ENCODE measurements at regions not wholly inside any gene's neighbourhood (a gene's known extent, or its start where the extent isn't known, plus 50 kb on each side); places are given as distances from the start of the nearest gene placed in this dataset.

- ATAC-seq (no peak), DNase-seq (ENCODE audit: low read depth, low spot score) (no peak)
- Histone ChIP-seq H3K9me2 (ENCODE audit: insufficient read depth) (no peaks in the 10 kb centered on the region), H3K9me3 (ENCODE audit: control insufficient read depth in 1 of 2, insufficient read depth in 1 of 2, low read depth in 1 of 2, low read length in 2 of 2) (peaks cover 0 to 19% of the 10 kb centered on the region in 2 experiments; a peak in 2 of 4 replicates), H3K27me3 (ENCODE audit: insufficient read depth, low read length) (no peaks in the 10 kb centered on the region), H4K20me1 (ENCODE audit: insufficient read depth) (no peaks in the 10 kb centered on the region), H3K9ac (ENCODE audit: low read length) (no peak overlapping the region), H3K27ac (ENCODE audit: low read depth, low read length) (no peak overlapping the region), H3K4me3 (replicated peaks in 1 of 2; ENCODE audit: low read depth in 1 of 2, low read length in 2 of 2) (no peak overlapping the region), H2AFZ (ENCODE audit: low read depth, low read length, poor library complexity, severe bottlenecking) (no peak overlapping the region), H3K4me2 (ENCODE audit: low read length) (no peak overlapping the region), H3K36me3 (ENCODE audit: control insufficient read depth in 1 of 2, insufficient read depth in 2 of 2, low read length in 2 of 2) (no peaks in the 10 kb centered on the region), H3K4me1 (ENCODE audit: control insufficient read depth in 1 of 2, insufficient read depth in 2 of 2, low read length in 2 of 2) (no peaks in the 10 kb centered on the region), H3K79me2 (ENCODE audit: insufficient read depth, low read length) (no peaks in the 10 kb centered on the region)
- intact Hi-C loops (cut with micrococcal nuclease), result no loop called here
- no TSS peak for BruUV-seq (replicated peaks)
- CTCF ChIA-PET, result no interaction called here
- TF ChIP-seq MAX (IDR thresholded peaks at IDR 0.05), result no peak
- TF ChIP-seq EZH2phosphoT487 (IDR thresholded peaks at IDR 0.05; ENCODE audit: borderline replicate concordance), result no peak
- TF ChIP-seq JUND (IDR thresholded peaks at IDR 0.05), result no peak
- TF ChIP-seq YY1 (IDR thresholded peaks at IDR 0.05; ENCODE audit: extremely low read depth, insufficient replicate concordance, low read depth, low read length), result no peak
- TF ChIP-seq ZNF274 (IDR thresholded peaks at IDR 0.05; ENCODE audit: low read depth, low read length), result no peak
- TF ChIP-seq, protein P1, sequence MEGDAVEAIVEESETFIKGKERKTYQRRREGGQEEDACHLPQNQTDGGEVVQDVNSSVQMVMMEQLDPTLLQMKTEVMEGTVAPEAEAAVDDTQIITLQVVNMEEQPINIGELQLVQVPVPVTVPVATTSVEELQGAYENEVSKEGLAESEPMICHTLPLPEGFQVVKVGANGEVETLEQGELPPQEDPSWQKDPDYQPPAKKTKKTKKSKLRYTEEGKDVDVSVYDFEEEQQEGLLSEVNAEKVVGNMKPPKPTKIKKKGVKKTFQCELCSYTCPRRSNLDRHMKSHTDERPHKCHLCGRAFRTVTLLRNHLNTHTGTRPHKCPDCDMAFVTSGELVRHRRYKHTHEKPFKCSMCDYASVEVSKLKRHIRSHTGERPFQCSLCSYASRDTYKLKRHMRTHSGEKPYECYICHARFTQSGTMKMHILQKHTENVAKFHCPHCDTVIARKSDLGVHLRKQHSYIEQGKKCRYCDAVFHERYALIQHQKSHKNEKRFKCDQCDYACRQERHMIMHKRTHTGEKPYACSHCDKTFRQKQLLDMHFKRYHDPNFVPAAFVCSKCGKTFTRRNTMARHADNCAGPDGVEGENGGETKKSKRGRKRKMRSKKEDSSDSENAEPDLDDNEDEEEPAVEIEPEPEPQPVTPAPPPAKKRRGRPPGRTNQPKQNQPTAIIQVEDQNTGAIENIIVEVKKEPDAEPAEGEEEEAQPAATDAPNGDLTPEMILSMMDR (IDR thresholded peaks at IDR 0.05 in 2 of 3, conservative IDR thresholded peaks at IDR 0.05 in 1 of 3; ENCODE audit: borderline replicate concordance in 1 of 3, insufficient read depth in 1 of 3, low read depth in 2 of 3, low read length in 2 of 3), result no peak
- TF ChIP-seq ELF1 (IDR thresholded peaks at IDR 0.05; ENCODE audit: borderline replicate concordance, low read depth), result no peak
- TF ChIP-seq POLR2AphosphoS5 (IDR thresholded peaks at IDR 0.05; ENCODE audit: low read depth, low read length), result no peak
- no peak for TF ChIP-seq SIN3A (IDR thresholded peaks at IDR 0.05; ENCODE audit: low read depth)
- RAD21 ChIA-PET (ENCODE audit: low non-redundant PET in 1 of 2, low total read pairs in 2 of 2, uncharacterized antibody in 2 of 2, unreplicated experiment in 2 of 2), result no interaction called here
- POLR2A ChIA-PET, result no interaction called here
These were observed 286.1 kb downstream of the IRX2 start for GRCh38 chr5:2465383-2465782.

All from HCT116 (cell line).